Fibroblast of lung (primary cell): ENCODE measurements at regions not wholly inside any gene's neighbourhood (a gene's known extent, or its start where the extent isn't known, plus 50 kb on each side); places are given as distances from the start of the nearest gene placed in this dataset.

Experiments used
- DNase-seq, 2 donors: peaks; one replicate each; pipeline versions ENCODE4 v3.0.0 to v3.0.0-alpha.2; 2010; ENCODE audit warnings: low read depth in 2 of 2
- H2AFZ ChIP-seq: 2 replicates; pipeline ENCODE4 v1.5.1; 2012; ENCODE audit warnings: low read length, control low read depth, inconsistent platforms
- H3K27ac ChIP-seq: 2 replicates; pipeline ENCODE4 v1.5.1; 2011; ENCODE audit warnings: low read length, control low read depth; ENCODE audit not compliant: insufficient read depth
- H3K27me3 ChIP-seq: 2 replicates; pipeline ENCODE4 v1.5.1; 2011; ENCODE audit warnings: mild to moderate bottlenecking, low read length; ENCODE audit not compliant: control insufficient read depth, insufficient read depth
- H3K36me3 ChIP-seq: 2 replicates; pipeline ENCODE4 v1.5.1; 2011; ENCODE audit warnings: low read length; ENCODE audit not compliant: control insufficient read depth, insufficient read depth
- H3K4me1 ChIP-seq: 2 replicates; pipeline ENCODE4 v1.5.1; 2011; ENCODE audit warnings: low read length; ENCODE audit not compliant: control insufficient read depth, insufficient read depth; ENCODE audit errors: extremely low read depth
- H3K4me2 ChIP-seq: 2 replicates; pipeline ENCODE4 v1.5.1; 2011; ENCODE audit warnings: low read length, control low read depth; ENCODE audit not compliant: insufficient read depth; ENCODE audit errors: extremely low read depth
- H3K4me3 ChIP-seq, 4 experiments: fragments of 200-600 bp in 1 of 4; sonication (generic) in 1 of 4; replicated peaks in 1 of 4; 2 replicates each; pipeline ENCODE4 v1.5.1; 2011 to 2016; ENCODE audit warnings: low read length in 4 of 4, low read depth in 3 of 4, mild to moderate bottlenecking in 3 of 4, control low read depth in 2 of 4, inconsistent platforms in 1 of 4, mixed read lengths in 1 of 4; ENCODE audit not compliant: insufficient read depth in 1 of 4; ENCODE audit errors: control extremely low read depth in 1 of 4
- H3K79me2 ChIP-seq: 2 replicates; pipeline ENCODE4 v1.5.1; 2012; ENCODE audit warnings: mild to moderate bottlenecking, low read length, inconsistent platforms; ENCODE audit not compliant: control insufficient read depth, insufficient read depth
- H3K9ac ChIP-seq: 2 replicates; pipeline ENCODE4 v1.5.1; 2011; ENCODE audit warnings: mild to moderate bottlenecking, low read length, control low read depth; ENCODE audit not compliant: insufficient read depth
- H3K9me3 ChIP-seq: 2 replicates; pipeline ENCODE4 v1.5.1; 2012; ENCODE audit warnings: low read depth, low read length; ENCODE audit not compliant: control insufficient read depth, insufficient read depth
- H4K20me1 ChIP-seq: 2 replicates; pipeline ENCODE4 v1.5.1; 2011; ENCODE audit warnings: low read length; ENCODE audit not compliant: control insufficient read depth, insufficient read depth; ENCODE audit errors: extremely low read depth
- EZH2 ChIP-seq: IDR thresholded peaks from 2 replicates; pipeline ENCODE4 v1.5.1; 2012; ENCODE audit warnings: low read length, control low read depth, mild to moderate bottlenecking; ENCODE audit errors: missing control alignments
- TF ChIP-seq, protein P1 (sequence below), 2 donors: IDR thresholded peaks in 1 of 2; conservative IDR thresholded peaks in 1 of 2; 1 replicate in 1 of 2; 2 replicates in 1 of 2; pipeline ENCODE4 v1.5.1; 2011 to 2012; ENCODE audit warnings: low read length in 2 of 2, control low read depth in 1 of 2, inconsistent platforms in 1 of 2, low read depth in 1 of 2, mild to moderate bottlenecking in 1 of 2

DNA sequence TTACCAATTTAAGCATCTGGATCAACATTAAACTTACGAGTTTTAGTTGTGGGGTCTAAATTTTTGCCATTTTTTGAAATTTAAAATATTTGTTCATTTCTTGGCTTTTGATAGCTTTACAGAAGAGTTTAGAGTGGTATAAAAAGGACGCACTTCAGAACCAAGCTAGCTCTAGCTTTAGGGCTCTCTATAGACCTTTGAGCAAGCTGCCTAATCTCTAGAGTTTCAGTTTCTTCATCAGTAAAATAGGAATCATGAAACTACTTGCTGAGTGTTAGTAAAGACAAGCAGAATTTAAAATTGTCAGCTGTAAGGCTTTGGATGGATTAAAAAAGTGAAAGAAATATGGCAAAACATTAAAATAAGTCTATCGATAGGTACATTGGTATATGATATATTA lies 266.5 kb downstream of the IPMK start:
- Histone ChIP-seq H3K36me3 (no peaks in the 10 kb centered on the region), H3K4me1 (no peaks in the 10 kb centered on the region), H3K9ac (no peak overlapping the region), H2AFZ (no peak overlapping the region), H3K4me2 (no peak overlapping the region), H3K9me3 (no peaks in the 10 kb centered on the region), H3K27ac (no peak overlapping the region), H3K4me3 (no peak overlapping the region), H3K79me2 (no peaks in the 10 kb centered on the region), H4K20me1 (no peaks in the 10 kb centered on the region), H3K27me3 (no peaks in the 10 kb centered on the region)
- DNase-seq = no peak
- TF ChIP-seq, protein P1, sequence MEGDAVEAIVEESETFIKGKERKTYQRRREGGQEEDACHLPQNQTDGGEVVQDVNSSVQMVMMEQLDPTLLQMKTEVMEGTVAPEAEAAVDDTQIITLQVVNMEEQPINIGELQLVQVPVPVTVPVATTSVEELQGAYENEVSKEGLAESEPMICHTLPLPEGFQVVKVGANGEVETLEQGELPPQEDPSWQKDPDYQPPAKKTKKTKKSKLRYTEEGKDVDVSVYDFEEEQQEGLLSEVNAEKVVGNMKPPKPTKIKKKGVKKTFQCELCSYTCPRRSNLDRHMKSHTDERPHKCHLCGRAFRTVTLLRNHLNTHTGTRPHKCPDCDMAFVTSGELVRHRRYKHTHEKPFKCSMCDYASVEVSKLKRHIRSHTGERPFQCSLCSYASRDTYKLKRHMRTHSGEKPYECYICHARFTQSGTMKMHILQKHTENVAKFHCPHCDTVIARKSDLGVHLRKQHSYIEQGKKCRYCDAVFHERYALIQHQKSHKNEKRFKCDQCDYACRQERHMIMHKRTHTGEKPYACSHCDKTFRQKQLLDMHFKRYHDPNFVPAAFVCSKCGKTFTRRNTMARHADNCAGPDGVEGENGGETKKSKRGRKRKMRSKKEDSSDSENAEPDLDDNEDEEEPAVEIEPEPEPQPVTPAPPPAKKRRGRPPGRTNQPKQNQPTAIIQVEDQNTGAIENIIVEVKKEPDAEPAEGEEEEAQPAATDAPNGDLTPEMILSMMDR (conservative IDR thresholded peaks at IDR 0.05 in 1 of 2, IDR thresholded peaks at IDR 0.05 in 1 of 2; ENCODE audit: low read depth in 1 of 2, low read length in 2 of 2) = no peak
- no peak for TF ChIP-seq EZH2

DNA sequence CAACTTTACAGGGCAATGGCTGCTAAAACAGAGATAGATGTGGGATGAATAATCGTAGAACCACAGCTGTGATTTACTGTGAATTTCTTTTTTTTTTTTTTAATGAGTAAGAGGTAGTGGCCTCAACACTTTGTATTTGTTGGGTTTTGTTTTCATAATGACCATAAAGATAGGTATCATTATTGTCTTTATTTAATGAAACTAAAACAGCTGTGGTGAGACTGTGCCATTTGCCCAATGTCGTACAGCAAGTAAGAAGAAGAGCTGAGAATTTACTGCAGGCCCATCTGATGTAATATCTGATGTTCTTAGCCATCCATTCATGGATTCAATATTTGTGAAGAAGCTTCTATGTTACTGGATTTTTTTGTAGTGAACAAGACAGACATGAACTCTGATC lies 271.2 kb downstream of the IPMK start:
- no peak overlapping the region for H3K27ac ChIP-seq
- TF ChIP-seq, protein P1 (conservative IDR thresholded peaks at IDR 0.05 in 1 of 2, IDR thresholded peaks at IDR 0.05 in 1 of 2; ENCODE audit: low read depth in 1 of 2, low read length in 2 of 2) = no peak
- TF ChIP-seq EZH2 = no peak
- H4K20me1 ChIP-seq = no peaks in the 10 kb centered on the region
- H3K9ac ChIP-seq = no peak overlapping the region
- no peaks in the 10 kb centered on the region for H3K4me1 ChIP-seq
- no peak overlapping the region for H2AFZ ChIP-seq
- H3K36me3 ChIP-seq = no peaks in the 10 kb centered on the region
- H3K27me3 ChIP-seq = no peaks in the 10 kb centered on the region
- H3K4me3 ChIP-seq = no peak overlapping the region
- H3K9me3 ChIP-seq = no peaks in the 10 kb centered on the region
- H3K4me2 ChIP-seq = no peak overlapping the region
- H3K79me2 ChIP-seq = no peaks in the 10 kb centered on the region
- DNase-seq = no peak

DNA sequence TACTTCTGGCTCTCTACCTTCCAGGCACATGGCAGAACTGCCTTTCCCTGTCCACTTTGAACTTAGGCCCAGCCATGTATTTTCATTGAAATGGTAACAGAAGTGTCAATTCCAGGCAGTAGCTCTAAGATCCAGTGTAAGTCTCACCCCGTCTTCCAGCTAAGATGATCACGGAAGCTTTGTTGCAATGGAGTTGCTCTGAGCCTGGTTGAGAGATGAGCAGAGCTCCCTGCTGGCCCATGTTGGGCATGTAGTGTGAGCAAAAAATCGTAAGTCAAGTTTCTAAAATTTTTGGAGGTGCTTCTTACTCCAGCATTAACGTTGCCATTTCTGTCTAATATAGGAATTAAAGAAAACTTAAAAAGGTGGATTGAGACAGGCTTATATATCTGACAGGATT lies 274.4 kb downstream of the IPMK start:
- no peaks in the 10 kb centered on the region for H3K36me3 ChIP-seq
- H3K4me1 ChIP-seq = no peaks in the 10 kb centered on the region
- TF ChIP-seq, protein P1 (conservative IDR thresholded peaks at IDR 0.05 in 1 of 2, IDR thresholded peaks at IDR 0.05 in 1 of 2; ENCODE audit: low read depth in 1 of 2, low read length in 2 of 2) = no peak
- TF ChIP-seq EZH2 = no peak
- no peaks in the 10 kb centered on the region for H3K79me2 ChIP-seq
- H4K20me1 ChIP-seq = no peaks in the 10 kb centered on the region
- H3K4me3 ChIP-seq = no peak overlapping the region
- no peak overlapping the region for H3K27ac ChIP-seq
- H3K9me3 ChIP-seq = no peaks in the 10 kb centered on the region
- no peak overlapping the region for H3K4me2 ChIP-seq
- no peaks in the 10 kb centered on the region for H3K27me3 ChIP-seq
- no peak for DNase-seq
- H3K9ac ChIP-seq = no peak overlapping the region
- no peak overlapping the region for H2AFZ ChIP-seq
